ENCODE measurements at regions not wholly inside any gene's neighbourhood (a gene's known extent, or its start where the extent isn't known, plus 50 kb on each side); places are given as distances from the start of the nearest gene placed in this dataset.
"Not testable (repeated sequence)": the region's sequence is repeated elsewhere in the genome, so short reads cannot be mapped to it uniquely, and the experiment has no call there.

DNA sequence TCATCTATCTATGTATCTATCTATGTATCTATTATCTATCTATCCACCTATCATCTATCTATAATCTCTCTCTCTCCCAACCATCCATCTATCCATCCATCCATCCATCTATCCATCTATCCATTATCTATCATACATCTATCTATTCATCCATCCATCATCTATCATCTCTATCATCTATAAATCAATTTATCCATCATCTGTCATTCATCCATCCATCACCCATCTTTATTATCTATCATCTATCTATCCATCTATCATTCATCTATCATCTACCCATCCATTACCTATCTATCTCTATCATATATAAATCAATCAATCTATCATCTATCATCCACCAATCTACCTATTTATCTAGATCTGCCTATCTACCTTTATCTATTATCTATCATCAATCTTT, 69.4 kb upstream of the PPP2R3B start:
- Mint-ChIP-seq H3K27ac (no peak overlapping the region), H3K4me3 (no peak overlapping the region), H3K9me3 (peaks cover 2% of the 10 kb centered on the region), H3K4me1 (no peaks in the 10 kb centered on the region), H3K36me3 (ENCODE audit: low read depth) (no peaks in the 10 kb centered on the region), H3K27me3 (no peaks in the 10 kb centered on the region)
- ChIA-PET POLR2A (no interaction called here), CTCF (no interaction called here)
- no peak for DNase-seq

DNA sequence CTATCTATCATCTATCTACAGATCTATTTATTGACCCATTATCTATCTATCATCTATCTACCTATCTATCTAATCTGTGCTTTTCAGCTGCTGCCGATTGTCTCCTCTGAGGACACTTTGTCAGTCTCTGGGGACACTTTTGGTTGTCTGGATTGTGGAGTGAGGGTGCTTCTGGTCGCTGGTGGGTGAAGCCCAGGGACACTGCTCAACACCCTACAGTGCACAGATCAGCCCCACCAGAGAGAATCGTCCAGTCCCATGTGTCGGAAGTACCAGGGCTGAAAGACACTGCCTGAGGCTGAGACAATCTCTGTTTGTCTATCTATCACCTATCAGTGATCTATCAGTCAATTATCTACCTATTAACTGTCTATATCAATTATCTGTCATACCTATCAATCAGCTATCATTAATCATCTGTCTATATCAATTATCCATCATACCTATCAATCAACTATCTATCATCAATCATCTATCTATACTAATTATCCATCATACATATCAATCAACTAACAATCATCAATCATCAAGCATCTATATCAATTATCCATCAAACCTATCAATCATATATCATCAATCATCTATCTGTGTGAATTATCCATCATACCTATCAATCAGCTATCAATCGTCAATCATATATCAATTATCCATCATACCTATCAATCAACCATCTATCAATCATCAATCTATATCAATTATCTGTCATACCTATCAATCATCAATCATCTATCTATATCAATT, 70.0 kb upstream of the PPP2R3B start:
- CTCF ChIA-PET = no interaction called here
- DNase-seq = no peak

GRCh38 chrX:457292-457679, 70.6 kb upstream of the PPP2R3B start:
- H3K27me3 Mint-ChIP-seq = no peaks in the 10 kb centered on the region
- ChIA-PET POLR2A (no interaction called here), CTCF (no interaction called here)
- no peak for DNase-seq
- H3K4me1 Mint-ChIP-seq = no peaks in the 10 kb centered on the region
- no peak overlapping the region for H3K4me3 Mint-ChIP-seq
- H3K9me3 Mint-ChIP-seq = peaks cover 14% of the 10 kb centered on the region
- H3K36me3 Mint-ChIP-seq (ENCODE audit: low read depth) = no peaks in the 10 kb centered on the region
- no peak overlapping the region for H3K27ac Mint-ChIP-seq

More for the DNA sequence above, 70.0 kb upstream of the PPP2R3B start:
- POLR2A ChIA-PET = no interaction called here
- no peaks in the 10 kb centered on the region for H3K4me1 Mint-ChIP-seq
- no peak overlapping the region for H3K4me3 Mint-ChIP-seq
- H3K9me3 Mint-ChIP-seq = peaks cover 8% of the 10 kb centered on the region
- no peaks in the 10 kb centered on the region for H3K36me3 Mint-ChIP-seq (ENCODE audit: low read depth)
- H3K27ac Mint-ChIP-seq = no peak overlapping the region
- H3K27me3 Mint-ChIP-seq = no peaks in the 10 kb centered on the region

DNA sequence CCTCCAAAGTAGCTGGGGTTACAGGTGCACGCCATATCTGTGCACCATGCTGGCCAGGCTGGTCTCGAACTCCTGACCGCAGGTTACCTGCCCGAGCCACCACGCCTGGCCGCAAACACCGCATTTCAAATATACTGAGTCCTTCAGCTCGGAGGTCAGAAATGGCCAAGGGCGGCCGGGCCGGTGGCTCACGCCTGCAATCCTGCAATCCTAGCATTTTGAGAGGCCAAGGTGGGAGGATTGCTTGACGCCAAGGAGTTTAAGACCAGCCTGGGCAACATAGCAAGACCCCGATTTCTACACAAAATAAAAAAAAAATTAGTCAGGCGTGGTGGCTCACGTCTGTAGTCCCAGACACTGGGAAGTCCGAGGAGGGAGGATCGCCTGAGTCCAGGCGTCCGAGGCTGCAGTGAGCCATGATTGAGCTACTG, 71.9 kb upstream of the PPP2R3B start:
- CTCF ChIA-PET = no interaction called here
- Mint-ChIP-seq H3K4me3 (no peak overlapping the region), H3K4me1 (no peaks in the 10 kb centered on the region), H3K36me3 (ENCODE audit: low read depth) (no peaks in the 10 kb centered on the region), H3K27ac (no peak overlapping the region), H3K27me3 (no peaks in the 10 kb centered on the region), H3K9me3 (peaks cover 19% of the 10 kb centered on the region)
- POLR2A ChIA-PET = no interaction called here
- DNase-seq = no peak

- H3K36me3 Mint-ChIP-seq (ENCODE audit: low read depth) = no peaks in the 10 kb centered on the region
- POLR2A ChIA-PET = no interaction called here
- no peak overlapping the region for H3K4me3 Mint-ChIP-seq
- no peaks in the 10 kb centered on the region for H3K27me3 Mint-ChIP-seq
- H3K4me1 Mint-ChIP-seq = no peaks in the 10 kb centered on the region
- CTCF ChIA-PET = no interaction called here
- H3K9me3 Mint-ChIP-seq = peaks cover 19% of the 10 kb centered on the region
- H3K27ac Mint-ChIP-seq = no peak overlapping the region
- DNase-seq = no peak
Observed at GRCh38 chrX:459611-460010, 72.9 kb upstream of the PPP2R3B start.

DNA sequence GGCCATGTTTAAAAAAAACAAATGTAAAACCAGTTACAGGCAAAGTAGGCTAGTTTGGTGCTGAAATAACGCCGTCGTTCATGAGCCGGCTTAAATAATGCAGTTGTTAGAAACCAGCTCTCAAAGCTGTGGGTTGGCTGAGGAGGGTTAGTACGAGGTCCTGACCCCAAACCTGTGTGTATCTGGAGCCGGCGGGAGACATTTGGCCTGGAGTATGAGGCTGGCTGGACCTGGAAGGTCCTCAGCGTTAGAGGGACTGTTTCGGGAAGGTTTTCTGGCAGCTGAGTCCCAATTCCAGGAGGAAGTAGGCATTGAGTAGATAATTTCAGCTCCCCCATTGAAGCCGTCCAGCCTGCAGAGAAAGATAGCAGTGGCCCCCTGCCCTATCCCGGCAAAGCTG, 73.4 kb upstream of the PPP2R3B start:
- peaks cover 19% of the 10 kb centered on the region for H3K9me3 Mint-ChIP-seq
- no peak overlapping the region for H3K27ac Mint-ChIP-seq
- H3K27me3 Mint-ChIP-seq = no peaks in the 10 kb centered on the region
- CTCF ChIA-PET = no interaction called here
- H3K4me3 Mint-ChIP-seq = no peak overlapping the region
- no peaks in the 10 kb centered on the region for H3K4me1 Mint-ChIP-seq
- H3K36me3 Mint-ChIP-seq (ENCODE audit: low read depth) = no peaks in the 10 kb centered on the region
- POLR2A ChIA-PET = no interaction called here
- DNase-seq = no peak

DNA sequence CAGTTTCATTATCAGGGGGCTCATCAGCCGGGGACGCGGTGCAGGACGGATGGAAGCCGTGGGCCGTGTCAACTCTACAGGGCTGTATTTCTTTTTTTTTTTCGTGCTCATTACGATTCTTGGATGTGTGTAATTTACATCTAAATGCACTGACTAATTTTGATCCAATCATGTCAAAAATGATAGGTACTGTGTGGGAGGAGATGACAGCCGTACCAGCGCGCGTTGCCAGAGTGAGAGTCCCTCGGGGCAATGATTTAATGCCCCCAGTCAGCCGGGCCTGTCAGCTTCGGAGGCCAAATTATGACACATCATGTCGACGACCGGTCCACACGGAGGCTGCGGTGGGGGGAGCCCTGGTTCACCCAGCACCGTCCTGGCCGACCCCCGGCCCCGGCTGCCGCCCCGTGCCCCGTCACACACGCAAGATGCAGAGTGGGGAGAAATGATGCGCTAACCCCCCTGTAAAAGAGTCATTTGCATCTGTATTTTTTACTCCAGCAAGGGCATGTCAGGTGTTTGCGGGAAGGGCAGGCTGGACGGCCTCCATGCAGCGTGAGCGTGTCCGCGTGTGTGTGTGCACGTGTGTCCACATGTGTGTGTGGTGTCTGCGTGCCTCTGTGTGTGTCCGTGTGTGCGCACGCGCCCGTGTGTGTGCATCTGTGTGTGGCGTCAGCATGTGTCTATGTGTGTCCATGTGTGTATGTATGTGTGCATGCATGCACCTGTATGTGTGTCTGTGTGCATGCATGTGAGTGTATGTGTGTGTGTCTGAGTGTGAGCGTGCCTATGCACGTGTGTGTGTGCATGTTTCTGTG, 74.3 kb upstream of the PPP2R3B start:
- Mint-ChIP-seq H3K36me3 (ENCODE audit: low read depth) (no peaks in the 10 kb centered on the region), H3K27me3 (no peaks in the 10 kb centered on the region), H3K27ac (no peak overlapping the region), H3K4me1 (no peaks in the 10 kb centered on the region), H3K9me3 (peaks cover 19% of the 10 kb centered on the region), H3K4me3 (no peak overlapping the region)
- POLR2A ChIA-PET = no interaction called here
- CTCF ChIA-PET = no interaction called here
- no peak for DNase-seq

DNA sequence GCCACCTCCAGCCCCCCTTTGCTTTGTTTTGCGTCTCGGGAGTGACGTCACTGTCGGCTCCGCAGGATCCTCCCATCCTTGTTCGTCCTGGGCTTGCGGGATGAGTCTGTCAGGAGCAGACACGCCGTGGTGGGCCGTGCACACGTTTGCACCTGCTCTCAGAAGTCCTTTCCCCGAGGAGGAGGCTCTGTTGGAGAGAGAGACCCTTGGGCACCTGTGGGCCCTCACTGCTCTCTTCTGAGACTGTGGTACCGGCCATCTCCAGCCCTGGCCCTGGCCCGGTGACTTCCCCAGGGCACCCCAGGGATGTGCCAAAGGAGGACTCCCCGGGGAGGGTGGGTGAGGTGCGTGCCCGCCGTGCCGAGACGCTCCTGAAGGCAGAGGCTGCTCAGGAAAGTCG, 76.1 kb upstream of the PPP2R3B start:
- H3K36me3 Mint-ChIP-seq (ENCODE audit: low read depth) = no peaks in the 10 kb centered on the region

GRCh38 chrX:465418-466215, 78.9 kb upstream of the PPP2R3B start:
- CTCF ChIA-PET = no interaction called here
- H3K4me1 Mint-ChIP-seq = no peaks in the 10 kb centered on the region
- no peak overlapping the region for H3K27ac Mint-ChIP-seq
- POLR2A ChIA-PET = no interaction called here
- no peak overlapping the region for H3K4me3 Mint-ChIP-seq
- H3K36me3 Mint-ChIP-seq (ENCODE audit: low read depth) = no peaks in the 10 kb centered on the region
- H3K27me3 Mint-ChIP-seq = no peaks in the 10 kb centered on the region
- peaks cover 19% of the 10 kb centered on the region for H3K9me3 Mint-ChIP-seq
- no peak for DNase-seq

More for the DNA sequence above, 76.1 kb upstream of the PPP2R3B start:
- no peak for DNase-seq
- H3K27ac Mint-ChIP-seq = no peak overlapping the region
- no peaks in the 10 kb centered on the region for H3K27me3 Mint-ChIP-seq
- H3K4me1 Mint-ChIP-seq = no peaks in the 10 kb centered on the region
- POLR2A ChIA-PET = no interaction called here
- peaks cover 19% of the 10 kb centered on the region for H3K9me3 Mint-ChIP-seq
- CTCF ChIA-PET = no interaction called here
- H3K4me3 Mint-ChIP-seq = no peak overlapping the region

DNA sequence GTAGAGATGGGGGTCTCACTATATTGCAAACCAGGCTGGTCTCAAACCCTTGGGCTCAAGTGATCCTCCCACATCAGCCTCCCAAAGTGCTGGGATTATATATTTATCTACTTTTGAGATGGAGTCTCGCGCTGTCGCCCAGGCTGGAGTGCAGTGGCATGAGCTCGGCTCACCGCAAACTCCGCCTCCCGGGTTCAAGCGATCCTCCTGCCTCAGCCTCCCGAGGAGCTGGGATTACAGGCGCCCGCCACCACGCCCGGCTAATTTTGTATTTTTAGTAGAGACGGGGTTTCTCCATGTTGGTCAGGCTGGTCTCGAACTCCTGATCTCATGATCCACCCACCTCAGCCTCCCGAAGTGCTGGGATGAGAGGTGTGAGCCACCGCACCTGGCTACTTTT, 80.1 kb upstream of the PPP2R3B start:
- H3K27ac Mint-ChIP-seq; H3K4me1 Mint-ChIP-seq; POLR2A ChIA-PET; H3K4me3 Mint-ChIP-seq; DNase-seq; CTCF ChIA-PET; H3K27me3 Mint-ChIP-seq; H3K36me3 Mint-ChIP-seq (ENCODE audit: low read depth): not testable (repeated sequence)
- H3K9me3 Mint-ChIP-seq = peaks cover 14% of the 10 kb centered on the region

DNA sequence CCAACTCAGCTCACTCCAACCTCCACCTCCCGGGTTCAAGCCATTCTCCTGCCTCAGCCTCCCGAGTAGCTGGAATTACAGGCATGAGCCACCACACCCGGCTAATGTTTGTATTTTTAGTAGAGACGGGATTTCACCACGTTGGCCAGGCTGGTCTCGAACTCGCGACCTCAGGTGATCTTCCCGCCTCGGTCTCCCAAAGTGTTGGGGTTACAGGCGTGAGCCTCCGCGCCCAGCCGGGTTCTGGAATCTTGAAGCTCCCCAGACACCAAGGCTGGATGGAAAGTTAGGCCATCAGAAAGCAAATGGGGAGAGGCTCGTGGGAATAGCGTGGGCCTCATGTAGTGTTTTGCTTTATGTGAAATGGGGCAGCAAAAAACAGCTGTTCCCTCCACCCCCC, 81.0 kb upstream of the PPP2R3B start:
- H3K9me3 Mint-ChIP-seq; H3K36me3 Mint-ChIP-seq (ENCODE audit: low read depth); H3K27me3 Mint-ChIP-seq; DNase-seq; POLR2A ChIA-PET; H3K4me3 Mint-ChIP-seq; CTCF ChIA-PET; H3K4me1 Mint-ChIP-seq; H3K27ac Mint-ChIP-seq: not testable (repeated sequence)

DNA sequence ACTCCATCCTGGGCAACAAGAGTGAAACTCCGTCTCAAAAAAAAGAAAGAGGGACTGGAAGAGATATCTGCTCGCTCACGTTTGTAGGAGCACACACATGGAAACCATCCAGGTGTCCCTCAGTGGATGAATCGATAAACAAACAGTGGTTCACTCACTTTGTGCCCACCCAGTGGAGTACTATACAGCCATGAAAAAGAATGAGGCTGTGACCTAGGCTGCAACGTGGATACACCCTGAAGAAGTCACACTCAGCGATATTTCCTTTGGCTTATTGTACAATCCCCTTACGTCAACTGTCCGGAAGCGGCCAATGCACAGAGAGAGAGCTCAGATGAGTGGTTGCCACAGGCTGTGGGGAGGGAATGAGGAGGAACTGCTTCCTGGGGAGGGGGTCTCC, 82.3 kb upstream of the PPP2R3B start:
- H3K4me1 Mint-ChIP-seq = no peaks in the 10 kb centered on the region
- H3K36me3 Mint-ChIP-seq (ENCODE audit: low read depth) = no peaks in the 10 kb centered on the region
- ChIA-PET CTCF (no interaction called here), POLR2A (no interaction called here)
- no peak for DNase-seq
- H3K27me3 Mint-ChIP-seq = no peaks in the 10 kb centered on the region
- peaks cover 8% of the 10 kb centered on the region for H3K9me3 Mint-ChIP-seq
- no peak overlapping the region for H3K4me3 Mint-ChIP-seq
- no peak overlapping the region for H3K27ac Mint-ChIP-seq

GRCh38 chrX:470686-471085, 84.0 kb upstream of the PPP2R3B start:
- Mint-ChIP-seq H3K9me3 (peaks cover 8% of the 10 kb centered on the region), H3K27ac (no peak overlapping the region), H3K27me3 (no peaks in the 10 kb centered on the region), H3K4me3 (no peak overlapping the region), H3K36me3 (ENCODE audit: low read depth) (no peaks in the 10 kb centered on the region), H3K4me1 (no peaks in the 10 kb centered on the region)
- ChIA-PET POLR2A (no interaction called here), CTCF (no interaction called here)
- no peak for DNase-seq
